HEK293 (cell line): ENCODE measurements at regions not wholly inside any gene's neighbourhood (a gene's known extent, or its start where the extent isn't known, plus 50 kb on each side); places are given as distances from the start of the nearest gene placed in this dataset.

ENCODE experiments used
- IKZF3 ChIP-seq: fragments of 450-650 bp; IDR thresholded peaks from 2 replicates; pipeline ENCODE4 v1.5.0; 2018; ENCODE audit warnings: missing biosample characterization, mild to moderate bottlenecking, missing genetic modification characterization, moderate library complexity
- KLF7 ChIP-seq: fragments of 450-650 bp; formaldehyde crosslinking; IDR thresholded peaks from 2 replicates; pipeline ENCODE4 v1.5.1; 2016; ENCODE audit warnings: missing biosample characterization, missing genetic modification characterization, borderline replicate concordance
- YY1 ChIP-seq: fragments of 450-650 bp; formaldehyde crosslinking; IDR thresholded peaks from 2 replicates; pipeline ENCODE4 v1.5.1; 2018; ENCODE audit warnings: missing biosample characterization, missing genetic modification characterization
- ZNF121 ChIP-seq: fragments of 450-650 bp; formaldehyde crosslinking; IDR thresholded peaks from 2 replicates; pipeline ENCODE4 v1.5.1; 2016; ENCODE audit warnings: missing biosample characterization, missing genetic modification characterization
- ZNF24 ChIP-seq: fragments of 450-650 bp; formaldehyde crosslinking; IDR thresholded peaks from 2 replicates; pipeline ENCODE4 v1.5.1; 2016; ENCODE audit warnings: missing biosample characterization, missing genetic modification characterization
- ZNF266 ChIP-seq: fragments of 450-650 bp; formaldehyde crosslinking; IDR thresholded peaks from 2 replicates; pipeline ENCODE4 v1.5.1; 2016; ENCODE audit warnings: missing biosample characterization, missing genetic modification characterization, low read depth
- ZNF433 ChIP-seq: fragments of 450-650 bp; formaldehyde crosslinking; IDR thresholded peaks from 2 replicates; pipeline ENCODE4 v1.5.1; 2016; ENCODE audit warnings: missing biosample characterization, missing genetic modification characterization, low read depth
- ZNF501 ChIP-seq: fragments of 450-650 bp; formaldehyde crosslinking; IDR thresholded peaks from 2 replicates; pipeline ENCODE4 v1.5.1; 2016; ENCODE audit warnings: missing biosample characterization, missing genetic modification characterization
- ZNF626 ChIP-seq: fragments of 450-650 bp; sonication (Bioruptor Pico); formaldehyde crosslinking; IDR thresholded peaks from 2 replicates; pipeline ENCODE4 v1.5.1; 2018; ENCODE audit warnings: missing biosample characterization, missing genetic modification characterization, inconsistent platforms
- ZNF660 ChIP-seq: fragments of 450-650 bp; IDR thresholded peaks from 2 replicates; pipeline ENCODE4 v1.5.1; 2018; ENCODE audit warnings: missing biosample characterization, mild to moderate bottlenecking, missing genetic modification characterization
- TF ChIP-seq, protein P1 (sequence below): fragments of 450-650 bp; formaldehyde crosslinking; IDR thresholded peaks from 2 replicates; pipeline ENCODE4 v1.5.1; 2016; ENCODE audit warnings: missing biosample characterization, missing genetic modification characterization
- TF ChIP-seq, protein P2 (sequence below): fragments of 450-650 bp; formaldehyde crosslinking; IDR thresholded peaks from 2 replicates; pipeline ENCODE4 v1.5.1; 2016; ENCODE audit warnings: missing biosample characterization, missing genetic modification characterization
- TF ChIP-seq, protein P3 (sequence below): fragments of 450-650 bp; formaldehyde crosslinking; IDR thresholded peaks from 2 replicates; pipeline ENCODE4 v1.5.1; 2016; ENCODE audit warnings: missing biosample characterization, missing genetic modification characterization

DNA sequence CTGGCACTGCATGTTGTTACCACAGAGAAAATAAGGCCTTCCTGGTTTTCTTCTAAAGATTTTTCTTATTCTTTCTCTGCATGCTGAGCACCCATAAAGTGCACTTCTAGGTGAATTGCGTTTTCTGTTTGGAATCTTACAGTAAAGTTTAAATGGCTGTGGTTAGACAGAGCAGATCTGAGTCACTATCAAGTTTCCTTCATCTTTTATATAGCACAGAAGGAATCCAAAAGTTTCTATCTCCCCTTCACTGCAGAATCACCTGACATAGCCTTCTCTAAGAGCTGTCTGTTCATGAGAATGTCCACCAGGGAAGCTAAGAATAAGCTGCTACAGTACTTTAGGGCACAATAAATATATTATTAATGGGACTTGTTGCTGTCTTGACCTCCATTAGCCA, 455.5 kb upstream of the FAM241A start:
- TF ChIP-seq IKZF3 (tag by site-specific recombination) (no peak), ZNF626 (tag by site-specific recombination) (no peak), ZNF433 (tag by site-specific recombination) (no peak), ZNF121 (tag by site-specific recombination) (no peak), ZNF24 (tag by site-specific recombination) (no peak), KLF7 (tag by site-specific recombination) (no peak), YY1 (tag by site-specific recombination) (no peak), ZNF266 (tag by site-specific recombination) (no peak), ZNF501 (tag by site-specific recombination) (no peak), ZNF660 (no peak)
- TF ChIP-seq, protein P1, sequence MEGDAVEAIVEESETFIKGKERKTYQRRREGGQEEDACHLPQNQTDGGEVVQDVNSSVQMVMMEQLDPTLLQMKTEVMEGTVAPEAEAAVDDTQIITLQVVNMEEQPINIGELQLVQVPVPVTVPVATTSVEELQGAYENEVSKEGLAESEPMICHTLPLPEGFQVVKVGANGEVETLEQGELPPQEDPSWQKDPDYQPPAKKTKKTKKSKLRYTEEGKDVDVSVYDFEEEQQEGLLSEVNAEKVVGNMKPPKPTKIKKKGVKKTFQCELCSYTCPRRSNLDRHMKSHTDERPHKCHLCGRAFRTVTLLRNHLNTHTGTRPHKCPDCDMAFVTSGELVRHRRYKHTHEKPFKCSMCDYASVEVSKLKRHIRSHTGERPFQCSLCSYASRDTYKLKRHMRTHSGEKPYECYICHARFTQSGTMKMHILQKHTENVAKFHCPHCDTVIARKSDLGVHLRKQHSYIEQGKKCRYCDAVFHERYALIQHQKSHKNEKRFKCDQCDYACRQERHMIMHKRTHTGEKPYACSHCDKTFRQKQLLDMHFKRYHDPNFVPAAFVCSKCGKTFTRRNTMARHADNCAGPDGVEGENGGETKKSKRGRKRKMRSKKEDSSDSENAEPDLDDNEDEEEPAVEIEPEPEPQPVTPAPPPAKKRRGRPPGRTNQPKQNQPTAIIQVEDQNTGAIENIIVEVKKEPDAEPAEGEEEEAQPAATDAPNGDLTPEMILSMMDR, result no peak
- TF ChIP-seq, protein P2, sequence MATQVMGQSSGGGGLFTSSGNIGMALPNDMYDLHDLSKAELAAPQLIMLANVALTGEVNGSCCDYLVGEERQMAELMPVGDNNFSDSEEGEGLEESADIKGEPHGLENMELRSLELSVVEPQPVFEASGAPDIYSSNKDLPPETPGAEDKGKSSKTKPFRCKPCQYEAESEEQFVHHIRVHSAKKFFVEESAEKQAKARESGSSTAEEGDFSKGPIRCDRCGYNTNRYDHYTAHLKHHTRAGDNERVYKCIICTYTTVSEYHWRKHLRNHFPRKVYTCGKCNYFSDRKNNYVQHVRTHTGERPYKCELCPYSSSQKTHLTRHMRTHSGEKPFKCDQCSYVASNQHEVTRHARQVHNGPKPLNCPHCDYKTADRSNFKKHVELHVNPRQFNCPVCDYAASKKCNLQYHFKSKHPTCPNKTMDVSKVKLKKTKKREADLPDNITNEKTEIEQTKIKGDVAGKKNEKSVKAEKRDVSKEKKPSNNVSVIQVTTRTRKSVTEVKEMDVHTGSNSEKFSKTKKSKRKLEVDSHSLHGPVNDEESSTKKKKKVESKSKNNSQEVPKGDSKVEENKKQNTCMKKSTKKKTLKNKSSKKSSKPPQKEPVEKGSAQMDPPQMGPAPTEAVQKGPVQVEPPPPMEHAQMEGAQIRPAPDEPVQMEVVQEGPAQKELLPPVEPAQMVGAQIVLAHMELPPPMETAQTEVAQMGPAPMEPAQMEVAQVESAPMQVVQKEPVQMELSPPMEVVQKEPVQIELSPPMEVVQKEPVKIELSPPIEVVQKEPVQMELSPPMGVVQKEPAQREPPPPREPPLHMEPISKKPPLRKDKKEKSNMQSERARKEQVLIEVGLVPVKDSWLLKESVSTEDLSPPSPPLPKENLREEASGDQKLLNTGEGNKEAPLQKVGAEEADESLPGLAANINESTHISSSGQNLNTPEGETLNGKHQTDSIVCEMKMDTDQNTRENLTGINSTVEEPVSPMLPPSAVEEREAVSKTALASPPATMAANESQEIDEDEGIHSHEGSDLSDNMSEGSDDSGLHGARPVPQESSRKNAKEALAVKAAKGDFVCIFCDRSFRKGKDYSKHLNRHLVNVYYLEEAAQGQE (tag by site-specific recombination), result no peak
- TF ChIP-seq, protein P3, sequence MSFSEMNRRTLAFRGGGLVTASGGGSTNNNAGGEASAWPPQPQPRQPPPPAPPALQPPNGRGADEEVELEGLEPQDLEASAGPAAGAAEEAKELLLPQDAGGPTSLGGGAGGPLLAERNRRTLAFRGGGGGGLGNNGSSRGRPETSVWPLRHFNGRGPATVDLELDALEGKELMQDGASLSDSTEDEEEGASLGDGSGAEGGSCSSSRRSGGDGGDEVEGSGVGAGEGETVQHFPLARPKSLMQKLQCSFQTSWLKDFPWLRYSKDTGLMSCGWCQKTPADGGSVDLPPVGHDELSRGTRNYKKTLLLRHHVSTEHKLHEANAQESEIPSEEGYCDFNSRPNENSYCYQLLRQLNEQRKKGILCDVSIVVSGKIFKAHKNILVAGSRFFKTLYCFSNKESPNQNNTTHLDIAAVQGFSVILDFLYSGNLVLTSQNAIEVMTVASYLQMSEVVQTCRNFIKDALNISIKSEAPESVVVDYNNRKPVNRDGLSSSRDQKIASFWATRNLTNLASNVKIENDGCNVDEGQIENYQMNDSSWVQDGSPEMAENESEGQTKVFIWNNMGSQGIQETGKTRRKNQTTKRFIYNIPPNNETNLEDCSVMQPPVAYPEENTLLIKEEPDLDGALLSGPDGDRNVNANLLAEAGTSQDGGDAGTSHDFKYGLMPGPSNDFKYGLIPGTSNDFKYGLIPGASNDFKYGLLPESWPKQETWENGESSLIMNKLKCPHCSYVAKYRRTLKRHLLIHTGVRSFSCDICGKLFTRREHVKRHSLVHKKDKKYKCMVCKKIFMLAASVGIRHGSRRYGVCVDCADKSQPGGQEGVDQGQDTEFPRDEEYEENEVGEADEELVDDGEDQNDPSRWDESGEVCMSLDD (tag by site-specific recombination), result no peak
